HepG2 (cell line): ENCODE measurements at regions not wholly inside any gene's neighbourhood (a gene's known extent, or its start where the extent isn't known, plus 50 kb on each side); places are given as distances from the start of the nearest gene placed in this dataset.

ENCODE experiments used
- ATAC-seq: fragments of 200-7000 bp; cut with Tn5 transposase; 3 replicates; pipeline ENCODE4 v1.9.1; 2020; ENCODE audit warnings: mild to moderate bottlenecking, moderate library complexity
- BruUV-seq: library from RNA; stranded (reverse); fragments of 400-500 nt; replicated peaks from 2 replicates; lab custom pipeline; 2021; lab: Mats Ljungman, UMichigan
- CTCF ChIA-PET: fragments of 300-600 bp; formaldehyde crosslinking; extraction: SDS; loops from one replicate; lab custom pipeline; 2021; ENCODE audit warnings: low total read pairs, inconsistent platforms, low intra/inter-chr PET ratio; lab: Yijun Ruan, JAX
- POLR2A ChIA-PET: fragments of 350-600 bp; sonication (Branson Sonifier 250); formaldehyde crosslinking; loops from one replicate; lab custom pipeline; 2020; ENCODE audit warnings: antibody characterized with exemption, inconsistent platforms; lab: Yijun Ruan, JAX
- DNase-seq: peaks from one replicate; pipeline ENCODE4 v3.0.0-alpha.2; 2015; ENCODE audit warnings: low spot score
- FAIRE-seq: peaks from 3 replicates; lab custom pipeline; 2011; peaks lifted over from hg19 to GRCh38; lab: Jason Lieb, UNC
- H2AFZ ChIP-seq: one replicate; pipeline ENCODE4 v1.6.1; 2011; ENCODE audit warnings: low read length, inconsistent platforms
- H3K27ac ChIP-seq: fragments of 300-600 bp; 3 replicates; pipeline ENCODE4 v1.8.0; 2011; ENCODE audit warnings: mixed run types, mild to moderate bottlenecking, mixed read lengths, low read length, inconsistent platforms; ENCODE audit not compliant: insufficient read depth; ENCODE audit errors: extremely low read length
- H3K27me3 ChIP-seq, 2 experiments: fragments of 200-600 bp in 1 of 2; 2 replicates in 1 of 2; 3 replicates in 1 of 2; pipeline versions ENCODE4 v1.6.0 to v1.8.0; 2011; ENCODE audit warnings: low read length in 2 of 2, mild to moderate bottlenecking in 2 of 2, moderate library complexity in 2 of 2, inconsistent platforms in 1 of 2; ENCODE audit not compliant: insufficient read depth in 2 of 2, control insufficient read depth in 1 of 2
- H3K36me3 ChIP-seq, 2 experiments: fragments of 200-600 bp in 1 of 2; replicated peaks in 1 of 2; 2 replicates in 1 of 2; 3 replicates in 1 of 2; pipeline versions ENCODE4 v1.5.1 to v1.8.0; 2011; ENCODE audit warnings: low read length in 2 of 2, inconsistent platforms in 1 of 2; ENCODE audit not compliant: insufficient read depth in 2 of 2, control insufficient read depth in 1 of 2
- H3K4me1 ChIP-seq: 2 replicates; pipeline ENCODE4 v1.5.1; 2012; ENCODE audit warnings: low read length, inconsistent platforms; ENCODE audit not compliant: insufficient read depth
- H3K4me2 ChIP-seq: 2 replicates; pipeline ENCODE4 v1.6.0; 2011; ENCODE audit warnings: low read depth, low read length, inconsistent platforms
- H3K4me3 ChIP-seq, 3 experiments: fragments of 200-600 bp in 1 of 3; sonication (generic), shearing (Covaris generic) in 1 of 3; replicated peaks in 1 of 3; 2 replicates each; pipeline ENCODE4 v1.5.1; 2011 to 2016; ENCODE audit warnings: low read length in 3 of 3, inconsistent platforms in 2 of 3, low read depth in 2 of 3, mild to moderate bottlenecking in 2 of 3, control low read depth in 1 of 3, mixed read lengths in 1 of 3; ENCODE audit not compliant: insufficient read depth in 1 of 3
- H3K79me2 ChIP-seq: one replicate; pipeline ENCODE4 v1.6.1; 2011; ENCODE audit warnings: low read length, inconsistent platforms; ENCODE audit not compliant: insufficient read depth
- H3K9ac ChIP-seq: 2 replicates; pipeline ENCODE4 v1.6.0; 2011; ENCODE audit warnings: mild to moderate bottlenecking, low read depth, low read length, inconsistent platforms; ENCODE audit not compliant: insufficient read depth
- H3K9me3 ChIP-seq: 2 replicates; pipeline ENCODE4 v1.5.1; 2012; ENCODE audit warnings: mild to moderate bottlenecking, low read length
- H4K20me1 ChIP-seq: 2 replicates; pipeline ENCODE4 v1.6.0; 2011; ENCODE audit warnings: inconsistent platforms, mild to moderate bottlenecking, low read length, moderate library complexity; ENCODE audit not compliant: insufficient read depth
- PHF8 ChIP-seq: sonication (generic); formaldehyde crosslinking; IDR thresholded peaks from 2 replicates; pipeline ENCODE4 v1.5.0; 2020; ENCODE audit warnings: missing genetic modification reagents
- RAD51 ChIP-seq: fragments of 450-650 bp; IDR thresholded peaks from 2 replicates; pipeline ENCODE4 v1.6.1; 2016; ENCODE audit warnings: borderline replicate concordance
- ZBTB37 ChIP-seq: sonication (generic); formaldehyde crosslinking; IDR thresholded peaks from 2 replicates; pipeline ENCODE4 v1.4.0; 2020; ENCODE audit warnings: mild to moderate bottlenecking, missing genetic modification reagents
- ZNF101 ChIP-seq: sonication (generic); formaldehyde crosslinking; IDR thresholded peaks from 2 replicates; pipeline ENCODE4 v1.4.0; 2020; ENCODE audit warnings: mild to moderate bottlenecking, low read depth, missing genetic modification reagents, borderline replicate concordance
- ZNF224 ChIP-seq: sonication (generic); formaldehyde crosslinking; IDR thresholded peaks from 2 replicates; pipeline ENCODE4 v1.5.0; 2020; ENCODE audit warnings: mild to moderate bottlenecking, missing genetic modification reagents
- ZNF354B ChIP-seq: sonication (generic); formaldehyde crosslinking; IDR thresholded peaks from 2 replicates; pipeline ENCODE4 v1.8.0; 2022; ENCODE audit warnings: mild to moderate bottlenecking, missing genetic modification reagents
- ZNF703 ChIP-seq: sonication (generic); formaldehyde crosslinking; IDR thresholded peaks from 2 replicates; pipeline ENCODE4 v1.5.1; 2020; ENCODE audit warnings: missing genetic modification reagents, mild to moderate bottlenecking, moderate library complexity, borderline replicate concordance
- ZNF720 ChIP-seq: sonication (generic); formaldehyde crosslinking; IDR thresholded peaks from 2 replicates; pipeline ENCODE4 v1.4.0; 2020; ENCODE audit warnings: missing genetic modification reagents
- ZSCAN31 ChIP-seq: sonication (generic); formaldehyde crosslinking; IDR thresholded peaks from 2 replicates; pipeline ENCODE4 v1.5.0; 2020; ENCODE audit warnings: low read depth, mild to moderate bottlenecking, missing genetic modification reagents
- WGBS: methylation state at CpG from one replicate; pipeline ENCODE4 v1.1.6; 2017; ENCODE audit warnings: low lambda C conversion rate; 5-methylcytosine and 5-hydroxymethylcytosine counted together
- in situ Hi-C: cut with HindIII; loops from 2 replicates; pipeline ENCODE4 v1.10.0; 2017; ENCODE audit warnings: low pct_unique_long_range_greater_than_20kb; ENCODE audit not compliant: extremely low pct_ligation_motif_present
- intact Hi-C: fragments of 100-400 bp; cut with micrococcal nuclease; formaldehyde crosslinking; loops from one replicate; pipeline ENCODE4 v1.10.0; 2022; ENCODE audit not compliant: unreplicated experiment

GRCh38 chr1:86229405-86229975, 72.9 kb upstream of the COL24A1 start:
- in situ Hi-C loops (no loop called here), intact Hi-C loops (no loop called here)
- Histone ChIP-seq H4K20me1 (no peaks in the 10 kb centered on the region), H3K4me1 (no peaks in the 10 kb centered on the region), H3K4me3 (no peak overlapping the region), H2AFZ (no peak overlapping the region), H3K79me2 (no peaks in the 10 kb centered on the region), H3K9me3 (no peaks in the 10 kb centered on the region), H3K9ac (no peak overlapping the region), H3K36me3 (no peaks in the 10 kb centered on the region), H3K4me2 (no peak overlapping the region), H3K27me3 (no peaks in the 10 kb centered on the region), H3K27ac (no peak overlapping the region)
- ChIA-PET POLR2A (no interaction called here), CTCF (no interaction called here)
- FAIRE-seq = no peak
- no peak for TF ChIP-seq ZSCAN31
- WGBS = 1% methylated on average over 2 of the region's 2 CpGs
- ATAC-seq = no peak
- DNase-seq = no peak
- no TSS peak for BruUV-seq

- ATAC-seq (no peak), FAIRE-seq (no peak), DNase-seq (no peak)
- Histone ChIP-seq H3K9ac (no peak overlapping the region), H3K36me3 (no peaks in the 10 kb centered on the region), H3K9me3 (no peaks in the 10 kb centered on the region), H2AFZ (no peak overlapping the region), H3K27ac (no peak overlapping the region), H3K79me2 (no peaks in the 10 kb centered on the region), H4K20me1 (no peaks in the 10 kb centered on the region)
- POLR2A ChIA-PET = no interaction called here
- in situ Hi-C loops = no loop called here
- TF ChIP-seq ZNF720 (CRISPR knock-in tag) = no peak
- no peak for TF ChIP-seq ZNF101 (CRISPR knock-in tag)
- no peak for TF ChIP-seq ZNF224 (CRISPR knock-in tag)
- no peak for TF ChIP-seq ZNF703
- TF ChIP-seq RAD51 = no peak
- TF ChIP-seq ZSCAN31 = no peak
- TF ChIP-seq PHF8 (CRISPR knock-in tag) = no peak
- TF ChIP-seq ZBTB37 (CRISPR knock-in tag) = no peak
- no peak for TF ChIP-seq ZNF354B
- TF ChIP-seq, all 625 proteins: peak for 0
- H3K4me2 ChIP-seq = no peak overlapping the region
- no peaks in the 10 kb centered on the region for H3K4me1 ChIP-seq
- CTCF ChIA-PET = no interaction called here
- intact Hi-C loops = no loop called here
- WGBS = 0% methylated on average over 1 of the region's 1 CpG
- no peaks in the 10 kb centered on the region for H3K27me3 ChIP-seq
- BruUV-seq = no TSS peak
- H3K4me3 ChIP-seq = no peak overlapping the region
These were observed 72.0 kb upstream of the COL24A1 start for GRCh38 chr1:86228546-86228945.
